ENCODE measurements at regions not wholly inside any gene's neighbourhood (a gene's known extent, or its start where the extent isn't known, plus 50 kb on each side); places are given as distances from the start of the nearest gene placed in this dataset.

- H3K27me3 ChIP-seq (replicated peaks), result peaks cover 2% of the 10 kb centered on the region
- TF ChIP-seq, protein P1, sequence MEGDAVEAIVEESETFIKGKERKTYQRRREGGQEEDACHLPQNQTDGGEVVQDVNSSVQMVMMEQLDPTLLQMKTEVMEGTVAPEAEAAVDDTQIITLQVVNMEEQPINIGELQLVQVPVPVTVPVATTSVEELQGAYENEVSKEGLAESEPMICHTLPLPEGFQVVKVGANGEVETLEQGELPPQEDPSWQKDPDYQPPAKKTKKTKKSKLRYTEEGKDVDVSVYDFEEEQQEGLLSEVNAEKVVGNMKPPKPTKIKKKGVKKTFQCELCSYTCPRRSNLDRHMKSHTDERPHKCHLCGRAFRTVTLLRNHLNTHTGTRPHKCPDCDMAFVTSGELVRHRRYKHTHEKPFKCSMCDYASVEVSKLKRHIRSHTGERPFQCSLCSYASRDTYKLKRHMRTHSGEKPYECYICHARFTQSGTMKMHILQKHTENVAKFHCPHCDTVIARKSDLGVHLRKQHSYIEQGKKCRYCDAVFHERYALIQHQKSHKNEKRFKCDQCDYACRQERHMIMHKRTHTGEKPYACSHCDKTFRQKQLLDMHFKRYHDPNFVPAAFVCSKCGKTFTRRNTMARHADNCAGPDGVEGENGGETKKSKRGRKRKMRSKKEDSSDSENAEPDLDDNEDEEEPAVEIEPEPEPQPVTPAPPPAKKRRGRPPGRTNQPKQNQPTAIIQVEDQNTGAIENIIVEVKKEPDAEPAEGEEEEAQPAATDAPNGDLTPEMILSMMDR (IDR thresholded peaks at IDR 0.05; ENCODE audit: low read depth, low read length, missing control alignments), result no peak
- no peak overlapping the region for H3K4me3 ChIP-seq (ENCODE audit: low read depth, low read length)
- no peak overlapping the region for H3K27ac ChIP-seq
- in situ Hi-C loops (cut with HindIII; ENCODE audit: low pct_ligation_motif_present, low sequenced_read_pairs), result no loop called here
- H3K36me3 ChIP-seq (replicated peaks), result no peaks in the 10 kb centered on the region
- no peak for DNase-seq
Measured at GRCh38 chr3:189109145-189109544, 62.6 kb upstream of the TPRG1 start.

DNA sequence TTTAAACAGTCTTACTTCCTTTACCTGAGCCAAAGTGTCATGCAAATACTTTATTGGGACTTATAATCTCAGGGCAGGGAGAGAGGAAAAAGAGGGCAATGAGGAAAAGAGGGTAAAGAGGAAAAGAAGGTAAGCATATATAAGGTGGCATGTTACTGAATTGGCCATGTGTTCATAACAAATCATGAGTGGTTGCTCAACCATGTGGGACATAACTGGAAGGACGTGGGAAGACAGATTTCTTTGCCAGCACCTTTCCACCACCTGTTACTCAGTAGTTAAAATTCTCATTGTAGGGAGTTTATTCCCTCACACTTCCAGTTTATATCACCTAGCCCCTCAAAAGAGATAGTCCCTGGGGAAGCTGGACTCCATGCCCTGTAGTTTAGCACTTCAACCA is 54.7 kb upstream of the TPRG1 start:
- Histone ChIP-seq H3K4me3 (ENCODE audit: low read depth, low read length) (no peak overlapping the region), H3K36me3 (replicated peaks) (no peaks in the 10 kb centered on the region), H3K27me3 (replicated peaks) (no peaks in the 10 kb centered on the region), H3K27ac (no peak overlapping the region)
- no peak for DNase-seq
- TF ChIP-seq, protein P1 (IDR thresholded peaks at IDR 0.05; ENCODE audit: low read depth, low read length, missing control alignments), result no peak
- in situ Hi-C loops (cut with HindIII; ENCODE audit: low pct_ligation_motif_present, low sequenced_read_pairs), result no loop called here

GRCh38 chr3:189118896-189119295 is 52.9 kb upstream of the TPRG1 start:
- Histone ChIP-seq H3K4me3 (ENCODE audit: low read depth, low read length) (no peak overlapping the region), H3K36me3 (replicated peaks) (no peaks in the 10 kb centered on the region), H3K27ac (no peak overlapping the region), H3K27me3 (replicated peaks) (no peaks in the 10 kb centered on the region)
- DNase-seq, result no peak
- TF ChIP-seq, protein P1 (IDR thresholded peaks at IDR 0.05; ENCODE audit: low read depth, low read length, missing control alignments), result no peak
- in situ Hi-C loops (cut with HindIII; ENCODE audit: low pct_ligation_motif_present, low sequenced_read_pairs), result no loop called here

- Histone ChIP-seq H3K4me3 (ENCODE audit: low read depth, low read length) (no peak overlapping the region), H3K27me3 (replicated peaks) (no peaks in the 10 kb centered on the region), H3K36me3 (replicated peaks) (no peaks in the 10 kb centered on the region), H3K27ac (no peak overlapping the region)
- TF ChIP-seq, protein P1 (IDR thresholded peaks at IDR 0.05; ENCODE audit: low read depth, low read length, missing control alignments), result no peak
- DNase-seq, result no peak
- in situ Hi-C loops (cut with HindIII; ENCODE audit: low pct_ligation_motif_present, low sequenced_read_pairs), result no loop called here
Measured at GRCh38 chr3:189119950-189120349, 51.8 kb upstream of the TPRG1 start.

DNA sequence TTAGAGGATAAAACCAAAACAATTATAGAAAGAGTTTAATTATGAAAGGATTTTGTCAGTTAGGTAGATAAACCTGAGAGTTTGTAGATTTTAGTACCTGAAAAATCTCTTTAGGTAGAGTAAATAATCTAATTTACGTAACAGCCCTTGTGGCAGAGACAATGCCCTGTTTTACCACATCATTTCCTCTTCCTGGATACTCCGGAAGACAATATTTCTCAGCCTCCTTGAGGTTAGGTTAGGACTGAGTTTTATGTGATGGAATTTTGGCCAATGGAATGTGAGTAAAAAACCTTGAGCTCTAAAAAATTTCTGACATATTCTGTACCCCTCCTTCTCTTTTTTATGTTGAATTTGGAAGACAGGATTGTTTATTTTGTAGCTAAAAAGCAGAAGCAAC is 50.7 kb upstream of the TPRG1 start:
- no peak for DNase-seq
- Histone ChIP-seq H3K27ac (no peak overlapping the region), H3K36me3 (replicated peaks) (no peaks in the 10 kb centered on the region), H3K27me3 (replicated peaks) (no peaks in the 10 kb centered on the region), H3K4me3 (ENCODE audit: low read depth, low read length) (no peak overlapping the region)
- in situ Hi-C loops (cut with HindIII; ENCODE audit: low pct_ligation_motif_present, low sequenced_read_pairs), result no loop called here
- TF ChIP-seq, protein P1 (IDR thresholded peaks at IDR 0.05; ENCODE audit: low read depth, low read length, missing control alignments), result no peak

Measured in brain microvascular endothelial cell (primary cell).